Activated naive CD8-positive, alpha-beta T cell treated with anti-CD3 and anti-CD28 coated beads for 36 hours (primary cell): ENCODE measurements at regions not wholly inside any gene's neighbourhood (a gene's known extent, or its start where the extent isn't known, plus 50 kb on each side); places are given as distances from the start of the nearest gene placed in this dataset.

Source experiments
- DNase-seq: peaks from one replicate; pipeline ENCODE4 v3.0.0; 2021
- H3K27ac Mint-ChIP-seq: one replicate; pipeline ENCODE4 v1.8.0; 2022; ENCODE audit warnings: mild to moderate bottlenecking, moderate library complexity, mixed read lengths
- H3K27me3 Mint-ChIP-seq: one replicate; pipeline ENCODE4 v1.8.0; 2022; ENCODE audit warnings: mild to moderate bottlenecking, mixed read lengths
- H3K36me3 Mint-ChIP-seq: one replicate; pipeline ENCODE4 v1.8.0; 2021; ENCODE audit warnings: mild to moderate bottlenecking, mixed read lengths
- H3K4me1 Mint-ChIP-seq: one replicate; pipeline ENCODE4 v1.8.0; 2021; ENCODE audit warnings: mixed read lengths
- H3K4me3 Mint-ChIP-seq: one replicate; pipeline ENCODE4 v1.8.0; 2022; ENCODE audit warnings: mild to moderate bottlenecking, moderate library complexity, mixed read lengths
- H3K9me3 Mint-ChIP-seq: one replicate; pipeline ENCODE4 v1.8.0; 2022; ENCODE audit warnings: mixed read lengths

GRCh38 chr1:4207183-4207582 lies 307.1 kb upstream of the C1orf174 start:
- Mint-ChIP-seq H3K36me3 (no peaks in the 10 kb centered on the region), H3K9me3 (peaks cover 9% of the 10 kb centered on the region), H3K27me3 (peaks cover 7% of the 10 kb centered on the region)

GRCh38 chr1:4207842-4208692 lies 308.0 kb upstream of the C1orf174 start:
- DNase-seq: no peak
- no peak overlapping the region for H3K4me3 Mint-ChIP-seq
- no peaks in the 10 kb centered on the region for H3K36me3 Mint-ChIP-seq
- no peaks in the 10 kb centered on the region for H3K4me1 Mint-ChIP-seq
- peaks cover 7% of the 10 kb centered on the region for H3K27me3 Mint-ChIP-seq
- H3K27ac Mint-ChIP-seq: no peak overlapping the region
- peaks cover 9% of the 10 kb centered on the region for H3K9me3 Mint-ChIP-seq

More at GRCh38 chr1:4207183-4207582, 307.1 kb upstream of the C1orf174 start:
- Mint-ChIP-seq H3K27ac (no peak overlapping the region), H3K4me3 (no peak overlapping the region), H3K4me1 (no peaks in the 10 kb centered on the region)
- DNase-seq: no peak

GRCh38 chr1:4210043-4210442 lies 310.0 kb upstream of the C1orf174 start:
- no peaks in the 10 kb centered on the region for H3K36me3 Mint-ChIP-seq
- no peak overlapping the region for H3K27ac Mint-ChIP-seq
- H3K9me3 Mint-ChIP-seq: peaks cover 7% of the 10 kb centered on the region
- no peak for DNase-seq
- no peaks in the 10 kb centered on the region for H3K4me1 Mint-ChIP-seq
- H3K4me3 Mint-ChIP-seq: no peak overlapping the region
- H3K27me3 Mint-ChIP-seq: peaks cover 14% of the 10 kb centered on the region

- Mint-ChIP-seq H3K27me3 (peaks cover 31% of the 10 kb centered on the region), H3K36me3 (no peaks in the 10 kb centered on the region), H3K4me1 (no peaks in the 10 kb centered on the region), H3K9me3 (no peaks in the 10 kb centered on the region), H3K27ac (no peak overlapping the region), H3K4me3 (no peak overlapping the region)
- no peak for DNase-seq
Measured at GRCh38 chr1:4212796-4213195, 312.7 kb upstream of the C1orf174 start.

DNA sequence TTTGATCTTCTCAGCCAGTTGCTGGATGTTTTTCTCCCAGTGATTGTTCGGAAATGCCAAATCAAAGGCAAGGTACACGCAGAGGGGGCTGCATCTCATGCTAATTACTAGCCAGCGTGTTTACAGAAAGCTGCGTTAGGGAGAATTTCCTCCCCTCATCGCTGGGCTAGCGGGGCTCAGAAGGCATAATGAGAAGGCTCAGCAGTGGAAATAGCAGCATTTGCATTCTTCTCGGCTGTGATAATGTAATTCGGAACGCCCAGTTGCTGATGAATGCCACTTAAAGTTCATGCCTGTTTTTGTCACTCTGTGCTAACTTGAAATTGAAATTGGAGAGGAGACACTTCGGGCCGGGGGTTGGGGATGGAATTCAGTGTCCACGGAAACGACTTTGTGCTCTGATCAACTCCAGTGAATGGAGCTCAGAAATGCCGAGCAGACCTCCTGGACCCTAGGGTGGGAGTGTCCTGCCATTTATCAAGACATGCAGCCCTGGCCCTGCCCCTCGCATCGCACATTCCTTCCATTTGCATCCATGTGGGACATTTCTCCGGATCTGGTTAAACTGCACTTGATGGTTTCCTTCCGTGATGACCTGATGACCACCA lies 313.4 kb upstream of the C1orf174 start:
- DNase-seq: no peak
- no peak overlapping the region for H3K4me3 Mint-ChIP-seq
- H3K4me1 Mint-ChIP-seq: no peaks in the 10 kb centered on the region
- H3K36me3 Mint-ChIP-seq: no peaks in the 10 kb centered on the region
- no peaks in the 10 kb centered on the region for H3K9me3 Mint-ChIP-seq
- H3K27me3 Mint-ChIP-seq: peaks cover 38% of the 10 kb centered on the region
- no peak overlapping the region for H3K27ac Mint-ChIP-seq

DNA sequence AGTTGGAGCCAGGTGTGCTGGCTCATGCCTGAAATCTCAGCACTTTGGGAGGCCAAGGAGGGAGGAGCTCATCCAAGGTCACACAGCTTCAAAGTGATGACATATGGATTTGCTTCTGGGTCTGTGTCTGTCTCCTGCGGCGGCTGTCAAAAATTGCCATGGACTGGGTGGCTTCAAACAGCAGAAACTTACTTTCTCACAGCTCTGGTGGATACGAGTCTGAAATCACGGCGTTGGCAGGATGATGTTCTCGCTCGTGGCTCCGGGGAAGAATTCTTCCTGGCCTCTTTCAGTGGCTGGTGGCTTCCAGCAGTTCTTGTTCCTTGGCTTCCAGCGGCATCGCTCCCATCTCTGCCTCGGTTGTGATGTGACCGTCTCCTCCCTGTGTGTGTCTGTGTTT lies 314.8 kb upstream of the C1orf174 start:
- no peak overlapping the region for H3K4me3 Mint-ChIP-seq
- H3K27ac Mint-ChIP-seq: no peak overlapping the region
- H3K27me3 Mint-ChIP-seq: peaks cover 34% of the 10 kb centered on the region
- no peak for DNase-seq
- no peaks in the 10 kb centered on the region for H3K36me3 Mint-ChIP-seq
- no peaks in the 10 kb centered on the region for H3K4me1 Mint-ChIP-seq
- H3K9me3 Mint-ChIP-seq: no peaks in the 10 kb centered on the region

- H3K4me3 Mint-ChIP-seq: no peak overlapping the region
- no peaks in the 10 kb centered on the region for H3K36me3 Mint-ChIP-seq
- no peak for DNase-seq
- H3K27me3 Mint-ChIP-seq: peaks cover 34% of the 10 kb centered on the region
- H3K9me3 Mint-ChIP-seq: no peaks in the 10 kb centered on the region
- no peaks in the 10 kb centered on the region for H3K4me1 Mint-ChIP-seq
- no peak overlapping the region for H3K27ac Mint-ChIP-seq
Measured at GRCh38 chr1:4215391-4215790, 315.3 kb upstream of the C1orf174 start.

- DNase-seq: no peak
- H3K27me3 Mint-ChIP-seq: peaks cover 34% of the 10 kb centered on the region
- H3K4me1 Mint-ChIP-seq: no peaks in the 10 kb centered on the region
- H3K9me3 Mint-ChIP-seq: no peaks in the 10 kb centered on the region
- no peak overlapping the region for H3K27ac Mint-ChIP-seq
- no peaks in the 10 kb centered on the region for H3K36me3 Mint-ChIP-seq
- H3K4me3 Mint-ChIP-seq: no peak overlapping the region
Measured at GRCh38 chr1:4216231-4216630, 316.2 kb upstream of the C1orf174 start.

DNA sequence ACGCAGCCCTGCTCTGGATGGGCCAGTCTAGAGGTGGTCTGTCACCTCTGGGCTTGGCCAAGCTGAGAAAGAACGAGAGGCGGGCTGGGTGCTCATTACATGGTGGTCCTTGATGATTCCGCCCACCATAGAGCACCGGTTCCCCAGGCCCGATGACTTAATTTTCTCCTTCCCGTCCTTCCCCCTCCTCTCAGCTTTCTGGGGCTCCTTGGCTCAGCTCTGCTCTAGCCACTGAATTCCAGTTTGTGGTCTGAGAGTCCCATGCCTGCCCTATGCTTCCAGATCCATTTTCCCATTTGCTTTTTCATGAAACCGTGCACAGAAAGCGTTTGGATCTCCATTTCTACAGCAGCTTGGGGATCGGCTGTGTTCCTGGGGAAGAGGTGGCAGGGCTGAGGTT lies 318.5 kb upstream of the C1orf174 start:
- H3K4me3 Mint-ChIP-seq: no peak overlapping the region
- no peaks in the 10 kb centered on the region for H3K36me3 Mint-ChIP-seq
- no peak overlapping the region for H3K27ac Mint-ChIP-seq
- DNase-seq: no peak
- peaks cover 30% of the 10 kb centered on the region for H3K27me3 Mint-ChIP-seq
- no peaks in the 10 kb centered on the region for H3K4me1 Mint-ChIP-seq
- no peaks in the 10 kb centered on the region for H3K9me3 Mint-ChIP-seq

GRCh38 chr1:4219111-4219510 lies 319.0 kb upstream of the C1orf174 start:
- H3K4me3 Mint-ChIP-seq: no peak overlapping the region
- H3K27ac Mint-ChIP-seq: no peak overlapping the region
- no peaks in the 10 kb centered on the region for H3K4me1 Mint-ChIP-seq
- H3K36me3 Mint-ChIP-seq: no peaks in the 10 kb centered on the region
- H3K9me3 Mint-ChIP-seq: no peaks in the 10 kb centered on the region
- DNase-seq: no peak
- H3K27me3 Mint-ChIP-seq: peaks cover 29% of the 10 kb centered on the region

- no peaks in the 10 kb centered on the region for H3K9me3 Mint-ChIP-seq
- H3K36me3 Mint-ChIP-seq: no peaks in the 10 kb centered on the region
- H3K4me3 Mint-ChIP-seq: no peak overlapping the region
- no peaks in the 10 kb centered on the region for H3K4me1 Mint-ChIP-seq
- H3K27me3 Mint-ChIP-seq: peaks cover 24% of the 10 kb centered on the region
- H3K27ac Mint-ChIP-seq: no peak overlapping the region
- DNase-seq: no peak
Measured at GRCh38 chr1:4219826-4220225, 319.8 kb upstream of the C1orf174 start.

DNA sequence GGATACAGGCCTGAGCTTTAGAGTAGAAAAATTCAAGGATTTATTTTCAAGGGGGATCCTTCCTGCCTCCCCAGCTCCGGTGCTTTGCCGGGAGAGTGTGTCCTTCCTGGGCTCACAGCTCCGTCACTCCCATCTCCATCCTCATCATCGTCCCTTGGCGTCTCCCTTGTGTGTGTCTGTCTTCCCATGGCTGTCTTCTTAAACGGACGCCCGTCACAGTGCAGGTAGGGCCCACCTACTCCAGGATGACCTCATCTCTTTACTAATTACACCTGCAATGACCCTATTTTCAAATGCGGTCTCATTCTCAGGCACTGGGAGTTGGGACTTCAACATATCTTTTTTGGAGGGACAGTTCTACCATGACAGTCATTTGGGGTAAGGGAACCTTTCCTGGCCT lies 320.3 kb upstream of the C1orf174 start:
- peaks cover 24% of the 10 kb centered on the region for H3K27me3 Mint-ChIP-seq
- no peak overlapping the region for H3K4me3 Mint-ChIP-seq
- no peaks in the 10 kb centered on the region for H3K36me3 Mint-ChIP-seq
- no peaks in the 10 kb centered on the region for H3K9me3 Mint-ChIP-seq
- H3K4me1 Mint-ChIP-seq: no peaks in the 10 kb centered on the region
- H3K27ac Mint-ChIP-seq: no peak overlapping the region
- no peak for DNase-seq

GRCh38 chr1:4221107-4221506 lies 321.0 kb upstream of the C1orf174 start:
- Mint-ChIP-seq H3K27me3 (peaks cover 20% of the 10 kb centered on the region), H3K9me3 (no peaks in the 10 kb centered on the region), H3K36me3 (no peaks in the 10 kb centered on the region), H3K4me3 (no peak overlapping the region), H3K27ac (no peak overlapping the region), H3K4me1 (no peaks in the 10 kb centered on the region)
- no peak for DNase-seq

DNA sequence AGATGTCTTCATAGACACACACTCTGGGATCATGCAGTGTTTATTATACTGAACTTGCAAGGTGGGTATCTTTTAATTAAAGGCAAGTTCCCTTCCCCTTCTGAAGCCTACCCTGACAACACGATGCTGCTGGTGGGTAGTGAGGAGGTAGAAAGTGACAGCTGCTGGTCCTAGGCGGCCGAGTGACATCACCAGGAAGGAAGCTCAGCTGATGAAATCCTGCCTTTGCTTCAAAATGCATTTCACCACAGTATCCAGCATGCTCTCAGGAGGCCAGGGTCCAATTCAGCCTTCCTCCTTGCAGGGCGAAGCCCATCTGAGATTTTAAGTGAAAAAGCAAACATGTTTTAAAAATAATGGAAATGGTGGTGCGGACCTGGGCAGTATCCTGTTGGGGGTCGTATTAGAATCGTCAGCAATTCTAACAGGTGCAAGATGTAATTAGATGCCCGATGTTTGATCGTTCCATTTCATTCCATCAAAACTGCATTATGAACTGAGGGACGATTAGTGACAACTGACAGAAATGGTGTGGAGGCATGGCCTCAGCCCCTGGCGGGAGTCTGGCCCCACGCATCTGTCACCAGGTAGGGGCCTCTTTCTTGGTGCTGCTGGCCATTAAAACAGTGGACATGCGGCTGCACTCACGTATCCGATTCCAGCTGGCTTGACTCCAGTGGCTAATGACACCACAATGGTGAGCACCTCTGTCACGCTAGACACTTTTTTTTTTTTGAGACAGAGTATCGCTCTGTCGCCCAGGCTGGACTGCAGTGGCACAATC lies 324.8 kb upstream of the C1orf174 start:
- Mint-ChIP-seq H3K27me3 (no peaks in the 10 kb centered on the region), H3K27ac (no peak overlapping the region), H3K4me3 (no peak overlapping the region), H3K36me3 (no peaks in the 10 kb centered on the region), H3K9me3 (no peaks in the 10 kb centered on the region), H3K4me1 (no peaks in the 10 kb centered on the region)
- no peak for DNase-seq

GRCh38 chr1:4227986-4228385 lies 327.9 kb upstream of the C1orf174 start:
- H3K27ac Mint-ChIP-seq: no peak overlapping the region
- H3K4me3 Mint-ChIP-seq: no peak overlapping the region
- H3K4me1 Mint-ChIP-seq: no peaks in the 10 kb centered on the region
- DNase-seq: no peak
- peaks cover 4% of the 10 kb centered on the region for H3K27me3 Mint-ChIP-seq
- no peaks in the 10 kb centered on the region for H3K36me3 Mint-ChIP-seq
- H3K9me3 Mint-ChIP-seq: no peaks in the 10 kb centered on the region
